GM12892 (cell line): ENCODE measurements at regions not wholly inside any gene's neighbourhood (a gene's known extent, or its start where the extent isn't known, plus 50 kb on each side); places are given as distances from the start of the nearest gene placed in this dataset.

Experiments used
- POLR2A ChIP-seq: IDR thresholded peaks from 2 replicates; pipeline ENCODE4 v1.6.1; 2011; ENCODE audit warnings: low read depth, low read length, control low read depth
- POLR2AphosphoS5 ChIP-seq: IDR thresholded peaks from 2 replicates; pipeline ENCODE4 v1.6.1; 2011; ENCODE audit warnings: low read depth, low read length, control low read depth
- TAF1 ChIP-seq: IDR thresholded peaks from 2 replicates; pipeline ENCODE4 v1.6.1; 2011; ENCODE audit warnings: low read depth, mild to moderate bottlenecking, control low read depth, low read length, borderline replicate concordance

DNA sequence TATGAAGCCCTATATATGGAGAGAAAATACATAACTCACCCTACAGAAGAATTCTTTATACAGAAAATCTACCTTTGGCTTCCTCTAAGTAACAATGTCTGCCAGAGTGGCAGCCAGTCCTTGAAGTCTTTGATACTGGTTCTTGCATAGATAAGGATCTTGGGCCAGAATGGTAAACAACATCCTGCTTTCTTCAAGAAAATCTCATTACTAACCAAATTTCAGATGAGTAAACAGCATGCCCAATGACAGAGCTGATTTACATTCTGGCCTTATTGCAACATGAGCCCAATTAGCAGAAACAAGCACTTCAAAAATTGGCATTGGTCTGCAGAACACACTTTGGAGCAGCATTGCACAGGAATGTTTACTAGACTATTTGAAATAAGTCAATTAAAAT is 336.5 kb upstream of the ST6GAL2 start:
- TF ChIP-seq POLR2A (no peak), POLR2AphosphoS5 (no peak), TAF1 (no peak)
